Left ventricle myocardium superior (tissue), 1 donor: ENCODE measurements at regions not wholly inside any gene's neighbourhood (a gene's known extent, or its start where the extent isn't known, plus 50 kb on each side); places are given as distances from the start of the nearest gene placed in this dataset.

ENCODE experiments used
- ATAC-seq: fragments of 200-7000 bp; cut with Tn5 transposase; one replicate; pipeline ENCODE4 v1.9.1; 2020; ENCODE audit warnings: mild to moderate bottlenecking, moderate library complexity
- DNase-seq: peaks from one replicate; pipeline ENCODE4 v3.0.0-alpha.2; 2020
- intact Hi-C: fragments of 100-400 bp; cut with micrococcal nuclease; formaldehyde crosslinking; loops from one replicate; pipeline ENCODE4 v1.11.0; 2022
- donor health status: DM: no; HTN: yes; CAD: no; lungs with severe emphysema.

- DNase-seq (no peak), ATAC-seq (no peak)
- intact Hi-C loops: no loop called here
Measured at GRCh38 chr4:114547340-114548134, 51.1 kb upstream of the UGT8 start.
